GM18858 (cell line): ENCODE measurements at regions not wholly inside any gene's neighbourhood (a gene's known extent, or its start where the extent isn't known, plus 50 kb on each side); places are given as distances from the start of the nearest gene placed in this dataset.

Experiments used
- ATAC-seq: cut with Tn5 transposase; IDR thresholded peaks from one replicate; pipeline ENCODE4 v1.9.1; 2021; ENCODE audit not compliant: unreplicated experiment

DNA sequence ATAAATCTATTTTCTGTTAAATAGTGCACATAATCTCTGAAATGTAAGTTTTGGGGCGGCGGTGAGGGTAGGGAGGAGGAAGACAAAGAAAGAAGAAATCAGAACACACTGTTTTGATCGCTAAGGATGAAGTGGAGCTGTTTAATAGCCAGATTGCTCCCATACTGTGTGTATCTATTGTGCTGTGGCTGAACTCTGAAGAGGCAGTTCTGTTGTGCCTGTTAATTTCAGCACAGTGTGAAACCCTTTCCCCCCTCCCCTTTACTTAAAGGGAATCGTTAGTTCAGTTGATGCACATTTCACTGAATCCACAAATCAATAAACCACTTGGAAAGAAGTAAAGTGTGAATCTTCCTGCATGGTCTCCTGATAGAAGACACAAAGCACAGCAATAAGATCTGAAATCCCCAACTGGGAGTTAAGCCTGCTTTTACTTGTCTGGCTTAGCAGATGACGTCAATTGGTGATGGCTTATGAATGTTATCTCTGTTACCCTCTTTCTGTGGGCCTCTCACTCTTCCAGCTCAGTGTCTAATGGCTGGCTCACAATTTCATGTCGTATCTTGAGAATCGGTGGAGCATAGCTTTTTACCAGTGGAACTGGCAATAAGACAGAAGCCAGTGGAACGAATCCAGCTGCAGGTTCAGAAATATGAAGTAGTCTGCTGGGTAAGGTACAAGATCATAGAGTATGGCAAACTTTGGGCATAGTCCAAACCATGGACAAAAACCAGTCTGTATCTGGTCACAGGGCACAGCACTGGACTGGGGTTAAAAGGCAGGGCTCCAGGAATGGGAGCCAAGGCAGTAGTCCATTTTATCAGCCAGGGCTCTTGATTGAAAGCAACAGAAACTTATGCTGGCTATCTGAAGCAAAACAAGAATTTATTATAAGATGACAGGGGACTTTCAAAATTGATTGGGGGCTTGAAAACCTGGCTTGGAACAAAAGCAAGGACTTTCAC is 413.5 kb upstream of the SEL1L start:
- ATAC-seq: no peak

DNA sequence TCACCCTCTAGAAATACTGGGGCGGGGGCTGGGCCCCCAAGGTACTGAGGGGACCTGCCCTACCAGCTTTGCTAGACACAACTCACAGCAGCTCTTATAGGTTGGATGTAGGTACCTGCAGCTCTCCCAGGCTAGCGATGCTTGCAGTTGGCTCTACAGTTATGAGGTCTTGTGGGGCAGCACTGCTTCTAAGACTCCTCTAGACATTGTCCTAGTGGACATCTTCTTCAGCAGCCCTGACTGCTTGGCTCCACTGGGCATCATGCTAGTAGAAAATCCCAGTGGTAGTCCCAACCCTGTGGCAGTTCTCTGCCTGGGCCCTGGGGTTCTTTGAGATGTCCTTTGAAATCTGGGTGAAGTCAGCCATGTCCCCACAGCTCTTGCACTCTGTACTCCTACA is 419.3 kb upstream of the SEL1L start:
- ATAC-seq: no peak

- ATAC-seq: no peak
These were observed 419.8 kb upstream of the SEL1L start for GRCh38 chr14:81953419-81953818.

- no peak for ATAC-seq
These were observed 421.5 kb upstream of the SEL1L start for GRCh38 chr14:81955123-81955522.

DNA sequence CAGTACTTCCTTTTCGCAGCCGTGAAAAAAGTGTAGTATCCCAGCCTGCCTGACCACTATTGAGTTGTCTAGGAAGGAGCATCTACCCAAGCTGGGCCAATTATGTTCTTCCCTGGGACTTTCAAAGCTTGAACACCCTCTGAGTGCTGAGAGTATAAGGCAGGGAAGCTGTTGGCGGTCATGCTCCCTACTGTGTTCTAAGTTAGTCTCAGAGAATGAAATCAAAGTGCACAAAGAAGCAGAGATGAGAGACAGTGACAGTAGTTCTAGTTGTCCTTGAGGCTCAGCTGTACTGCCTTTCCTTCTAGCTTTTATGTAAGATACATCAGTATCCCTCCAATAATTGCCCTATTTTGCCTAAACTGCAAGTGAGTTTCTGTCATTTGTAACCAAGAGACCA is 427.1 kb upstream of the SEL1L start:
- no peak for ATAC-seq

DNA sequence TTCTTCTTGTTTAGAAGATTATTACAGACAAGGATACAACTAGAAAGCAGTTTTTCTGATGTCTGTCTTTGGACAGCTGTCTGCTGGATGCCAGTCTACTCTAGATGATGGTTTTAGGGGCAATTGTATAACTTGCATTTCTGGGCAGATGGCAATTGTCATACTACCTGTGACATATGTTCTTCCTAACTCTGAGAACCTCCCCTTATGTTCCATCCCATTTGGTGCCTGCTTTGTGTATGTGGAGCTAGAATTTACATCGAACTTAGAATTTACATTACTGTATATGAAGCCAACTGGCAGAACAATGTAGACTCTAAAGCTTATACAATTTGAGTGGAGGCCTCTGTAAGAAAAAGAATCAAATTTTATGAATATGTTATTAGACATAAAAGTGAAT is 430.2 kb upstream of the SEL1L start:
- ATAC-seq: no peak

DNA sequence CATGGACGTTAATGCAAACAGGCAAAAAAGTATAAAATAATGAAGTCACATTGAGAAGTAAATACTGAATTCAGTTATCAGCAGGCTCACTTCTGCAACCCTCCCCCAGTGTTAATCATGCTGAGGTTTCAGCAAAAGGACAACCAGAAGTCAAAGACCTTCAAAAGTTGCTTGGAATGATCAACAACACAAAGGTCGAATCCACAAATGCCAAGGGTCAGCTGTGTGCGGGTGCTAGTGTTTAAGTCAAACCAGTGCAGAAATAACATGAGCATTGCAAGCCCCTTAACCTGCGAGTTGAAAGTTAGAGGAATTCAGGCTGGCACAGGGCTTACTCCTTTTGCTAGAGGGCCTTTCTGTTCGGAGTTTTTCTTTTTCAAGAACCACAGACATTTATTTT is 436.7 kb upstream of the SEL1L start:
- ATAC-seq: no peak

- no peak for ATAC-seq
These were observed 438.3 kb upstream of the SEL1L start for GRCh38 chr14:81971911-81972310.

- ATAC-seq: no peak
These were observed 438.9 kb upstream of the SEL1L start for GRCh38 chr14:81972601-81973000.

DNA sequence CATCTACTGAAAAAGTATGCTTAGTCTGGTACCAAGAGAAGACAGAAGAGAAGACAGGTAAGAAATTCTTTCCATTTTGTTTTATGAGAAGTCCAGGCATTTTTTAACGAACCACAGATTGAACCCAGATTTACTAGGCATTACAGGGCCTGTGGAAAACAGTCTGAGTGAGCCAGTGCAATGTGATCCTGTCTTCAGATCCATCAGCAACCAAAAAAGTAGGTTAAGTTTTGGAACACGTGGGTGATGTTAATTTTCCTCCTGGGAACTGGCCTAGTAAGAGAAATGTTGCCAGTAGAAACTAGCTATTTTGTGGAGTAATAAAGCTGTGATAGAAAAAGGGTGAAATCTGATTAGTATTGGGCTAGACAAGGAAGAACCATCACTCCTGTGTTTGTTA is 440.9 kb upstream of the SEL1L start:
- ATAC-seq: no peak

GRCh38 chr14:81980601-81981306 is 447.1 kb upstream of the SEL1L start:
- no peak for ATAC-seq

DNA sequence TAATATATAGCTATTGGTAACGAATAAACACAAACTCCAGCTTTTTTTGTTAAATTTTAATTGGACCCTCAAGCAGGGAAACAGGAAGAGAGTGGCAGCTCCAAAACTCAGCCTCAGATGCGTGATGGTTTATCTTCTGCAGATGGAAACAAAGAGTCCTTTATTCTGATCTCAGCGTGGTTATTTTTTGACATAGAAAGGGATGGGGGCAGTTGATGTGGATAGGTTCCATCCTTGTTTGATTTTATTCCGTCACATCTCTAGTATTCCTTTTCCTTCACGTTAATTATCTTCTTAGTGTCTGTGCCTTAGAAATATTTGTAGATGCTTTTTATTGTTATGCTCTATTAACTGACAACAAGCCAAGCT is 447.6 kb upstream of the SEL1L start:
- no peak for ATAC-seq

- no peak for ATAC-seq
These were observed 448.4 kb upstream of the SEL1L start for GRCh38 chr14:81982046-81982445.

DNA sequence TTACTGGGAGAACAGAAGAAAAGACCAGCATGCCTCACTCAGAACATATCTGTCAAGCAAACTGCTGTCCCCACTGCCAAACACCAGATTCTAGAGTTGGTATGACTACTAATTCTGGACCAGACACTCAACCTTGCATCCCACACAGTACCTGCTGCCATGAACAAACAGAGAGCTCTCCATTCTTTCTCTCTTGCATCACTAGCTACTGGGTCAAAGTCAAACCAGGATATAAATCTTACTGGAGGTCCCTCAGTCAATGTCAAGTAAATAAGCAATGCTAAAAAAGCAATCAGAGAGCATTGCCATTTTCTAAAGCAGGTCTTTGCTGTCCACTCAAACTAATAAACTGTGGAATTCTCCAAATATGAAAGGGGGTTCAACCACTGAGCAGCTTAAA is 452.4 kb upstream of the SEL1L start:
- no peak for ATAC-seq

DNA sequence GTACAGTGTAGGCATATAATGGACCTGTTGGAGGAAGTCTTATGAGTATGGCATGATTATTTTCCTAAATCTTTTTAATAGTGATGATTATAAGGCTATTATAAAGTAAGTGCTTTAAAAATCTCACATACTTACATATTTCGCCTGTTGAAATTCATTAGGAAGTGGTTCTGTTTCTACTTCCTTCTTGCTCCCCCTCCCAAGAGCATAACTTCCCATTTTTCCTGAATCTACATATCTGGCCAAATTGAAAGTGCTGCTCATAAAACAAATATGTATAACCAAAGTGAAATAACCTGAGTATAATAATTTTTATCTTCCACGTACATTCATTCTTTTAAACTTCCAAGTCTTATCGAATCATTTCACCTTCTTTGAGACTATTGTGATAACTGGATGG is 455.6 kb upstream of the SEL1L start:
- no peak for ATAC-seq

- ATAC-seq: peak; percentile 58
These were observed 456.7 kb upstream of the SEL1L start for GRCh38 chr14:81990312-81990761.

DNA sequence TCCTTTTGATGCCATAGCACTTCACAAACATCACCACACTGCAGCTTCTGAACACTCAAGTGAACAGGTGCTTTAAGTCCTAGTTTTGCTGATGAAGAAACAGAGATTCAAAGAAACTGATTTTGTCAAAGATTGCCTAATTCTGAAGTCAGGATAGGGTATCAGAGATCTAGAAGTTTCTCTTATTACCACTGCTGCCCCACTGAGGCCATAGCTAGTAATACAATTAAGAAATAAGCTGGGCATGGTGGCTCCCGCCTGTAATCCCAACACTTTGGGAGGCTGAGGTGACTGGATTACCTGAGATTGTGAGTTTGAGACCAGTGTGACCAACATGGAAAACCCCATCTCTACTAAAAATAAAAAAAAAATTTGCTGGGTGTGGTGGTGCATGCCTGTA is 458.3 kb upstream of the SEL1L start:
- no peak for ATAC-seq

DNA sequence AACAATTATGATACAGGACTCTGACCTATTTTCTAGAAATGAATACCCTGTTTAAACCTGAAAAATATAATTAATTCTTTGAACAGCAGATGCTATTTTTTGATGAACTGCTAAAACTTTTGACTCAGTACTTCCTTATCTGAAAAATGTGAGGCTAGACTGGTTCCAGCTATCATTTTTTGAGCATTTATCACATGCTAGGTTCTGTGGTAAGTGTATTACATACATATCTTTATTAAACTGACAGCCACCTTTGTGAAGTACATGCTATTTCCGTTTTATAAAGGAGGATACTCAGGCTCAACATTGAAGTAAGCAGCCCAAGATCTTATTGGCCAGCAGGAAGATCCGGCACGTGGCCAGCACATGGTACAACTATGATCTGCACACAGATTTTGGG is 459.8 kb upstream of the SEL1L start:
- ATAC-seq: no peak

DNA sequence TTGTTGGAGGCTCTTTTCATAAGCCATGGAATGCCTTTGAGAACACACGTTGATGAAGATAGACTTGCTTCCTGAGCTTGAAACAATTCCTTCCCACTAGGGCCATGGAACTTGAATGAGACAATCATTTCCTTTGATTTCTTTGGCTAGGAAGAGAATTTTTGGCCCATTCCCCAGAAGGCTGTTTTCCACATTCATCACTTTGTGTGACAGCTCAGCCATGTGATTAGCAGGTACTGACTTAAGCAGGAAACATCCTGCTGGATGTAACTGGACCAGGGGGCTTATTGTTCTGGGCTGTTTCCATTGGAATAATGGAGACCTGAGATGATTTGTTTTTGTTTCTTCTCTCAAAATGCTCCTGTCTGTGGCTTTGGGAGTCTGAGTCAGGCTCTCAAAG is 469.8 kb upstream of the SEL1L start:
- ATAC-seq: no peak

- peak; percentile 43 for ATAC-seq
These were observed 475.4 kb upstream of the SEL1L start for GRCh38 chr14:82009076-82009475.

- ATAC-seq: no peak
These were observed 476.3 kb upstream of the SEL1L start for GRCh38 chr14:82009993-82010392.

GRCh38 chr14:82011460-82011859 is 477.8 kb upstream of the SEL1L start:
- ATAC-seq: no peak
